ENCODE measurements at regions not wholly inside any gene's neighbourhood (a gene's known extent, or its start where the extent isn't known, plus 50 kb on each side); places are given as distances from the start of the nearest gene placed in this dataset.

DNA sequence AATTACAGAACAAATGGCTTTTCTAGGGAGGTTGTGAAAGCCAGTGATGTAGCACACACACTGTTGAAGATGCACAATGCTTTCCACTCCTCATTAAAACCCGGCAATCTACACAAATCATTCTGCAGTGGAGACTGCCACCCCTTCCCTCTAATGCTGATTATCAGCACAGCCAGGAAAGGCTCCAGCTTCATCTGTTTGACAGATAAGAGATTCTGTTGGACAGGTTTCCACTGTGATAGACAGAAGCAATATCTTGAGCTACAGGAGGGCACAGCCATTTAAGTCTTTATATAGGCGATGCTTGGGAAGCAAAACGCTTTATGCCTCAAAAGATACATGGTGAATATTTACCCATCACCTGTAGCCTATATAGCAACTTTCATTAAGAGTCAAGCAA is 555.6 kb downstream of the GLRX3 start:
- H3K4me3 ChIP-seq = no peak overlapping the region
- no peaks in the 10 kb centered on the region for H3K36me3 ChIP-seq
- ATAC-seq = no peak
- no peak for TF ChIP-seq POLR2A (IDR thresholded peaks at IDR 0.05)
- TF ChIP-seq, protein P1, sequence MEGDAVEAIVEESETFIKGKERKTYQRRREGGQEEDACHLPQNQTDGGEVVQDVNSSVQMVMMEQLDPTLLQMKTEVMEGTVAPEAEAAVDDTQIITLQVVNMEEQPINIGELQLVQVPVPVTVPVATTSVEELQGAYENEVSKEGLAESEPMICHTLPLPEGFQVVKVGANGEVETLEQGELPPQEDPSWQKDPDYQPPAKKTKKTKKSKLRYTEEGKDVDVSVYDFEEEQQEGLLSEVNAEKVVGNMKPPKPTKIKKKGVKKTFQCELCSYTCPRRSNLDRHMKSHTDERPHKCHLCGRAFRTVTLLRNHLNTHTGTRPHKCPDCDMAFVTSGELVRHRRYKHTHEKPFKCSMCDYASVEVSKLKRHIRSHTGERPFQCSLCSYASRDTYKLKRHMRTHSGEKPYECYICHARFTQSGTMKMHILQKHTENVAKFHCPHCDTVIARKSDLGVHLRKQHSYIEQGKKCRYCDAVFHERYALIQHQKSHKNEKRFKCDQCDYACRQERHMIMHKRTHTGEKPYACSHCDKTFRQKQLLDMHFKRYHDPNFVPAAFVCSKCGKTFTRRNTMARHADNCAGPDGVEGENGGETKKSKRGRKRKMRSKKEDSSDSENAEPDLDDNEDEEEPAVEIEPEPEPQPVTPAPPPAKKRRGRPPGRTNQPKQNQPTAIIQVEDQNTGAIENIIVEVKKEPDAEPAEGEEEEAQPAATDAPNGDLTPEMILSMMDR (IDR thresholded peaks at IDR 0.05 in 4 of 5, conservative IDR thresholded peaks at IDR 0.05 in 1 of 5) = no peak
- DNase-seq = no peak
- intact Hi-C loops (cut with DNase I; ENCODE audit: low total_unique reads) = no loop called here
- H3K27me3 ChIP-seq = no peaks in the 10 kb centered on the region
- in situ Hi-C loops (cut with MboI; ENCODE audit: low sequenced_read_pairs in 4 of 4) = no loop called here
- no peaks in the 10 kb centered on the region for H3K9me3 ChIP-seq
- H3K4me1 ChIP-seq = no peaks in the 10 kb centered on the region
- H3K27ac ChIP-seq = no peak overlapping the region

DNA sequence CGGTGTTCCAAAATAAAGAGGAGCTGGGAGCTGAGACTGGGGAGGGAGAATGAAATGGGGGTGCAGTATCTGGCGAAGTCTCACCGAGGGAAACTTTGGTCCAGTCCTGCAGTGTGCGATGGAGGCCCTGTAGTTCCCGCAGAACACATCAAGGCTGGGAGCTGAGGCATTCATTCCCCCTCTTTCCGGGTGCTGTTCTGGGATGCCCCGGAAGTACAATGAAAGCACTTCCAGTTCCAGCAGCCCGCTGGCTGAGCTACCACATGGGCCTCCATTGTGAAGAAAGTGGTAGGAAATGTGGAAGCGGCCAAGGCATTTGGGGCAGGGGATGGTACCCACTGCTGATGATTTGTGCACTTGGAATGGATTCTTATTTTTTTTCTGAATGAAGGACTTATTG is 560.7 kb downstream of the GLRX3 start:
- Histone ChIP-seq H3K27ac (no peak overlapping the region), H3K36me3 (no peaks in the 10 kb centered on the region), H3K4me3 (no peak overlapping the region), H3K4me1 (no peaks in the 10 kb centered on the region), H3K27me3 (no peaks in the 10 kb centered on the region), H3K9me3 (no peaks in the 10 kb centered on the region)
- in situ Hi-C loops (cut with MboI; ENCODE audit: low sequenced_read_pairs in 4 of 4) (no loop called here), intact Hi-C loops (cut with DNase I; ENCODE audit: low total_unique reads) (no loop called here)
- no peak for DNase-seq
- TF ChIP-seq, protein P1 (IDR thresholded peaks at IDR 0.05 in 4 of 5, conservative IDR thresholded peaks at IDR 0.05 in 1 of 5) = no peak
- no peak for TF ChIP-seq POLR2A (IDR thresholded peaks at IDR 0.05)
- no peak for ATAC-seq

DNA sequence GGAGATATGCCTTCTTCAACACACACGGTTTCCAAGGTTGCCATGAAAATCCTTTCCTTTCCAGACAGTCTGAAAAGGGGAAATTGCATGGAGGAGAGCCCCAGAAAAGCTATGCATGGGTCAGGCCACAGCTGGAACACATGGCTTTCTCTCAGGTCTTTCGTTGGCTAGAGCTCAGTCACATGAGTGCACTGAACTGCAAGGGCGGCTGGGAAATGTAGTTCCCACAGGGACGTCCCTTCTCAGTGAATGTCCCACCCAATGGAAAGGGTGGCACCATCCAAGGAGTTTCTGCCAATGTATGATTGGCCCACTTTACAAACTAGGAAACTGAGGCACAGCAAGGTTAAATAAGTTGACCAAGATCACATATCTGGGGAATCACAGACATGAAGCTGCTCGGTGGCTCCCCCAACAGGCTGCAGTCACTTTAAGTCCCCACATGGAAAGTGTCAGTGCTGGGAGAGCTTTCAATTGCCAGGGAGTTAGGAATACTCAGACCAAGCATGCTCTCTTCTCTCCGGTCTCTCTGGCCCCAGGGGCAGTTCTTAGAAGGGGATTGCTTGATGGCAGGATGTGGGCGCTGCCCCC is 571.3 kb downstream of the GLRX3 start:
- Histone ChIP-seq H3K27ac (no peak overlapping the region), H3K4me1 (no peaks in the 10 kb centered on the region), H3K9me3 (no peaks in the 10 kb centered on the region), H3K36me3 (no peaks in the 10 kb centered on the region), H3K27me3 (peaks cover 0 to 2% (median 0%) of the 10 kb centered on the region in 3 donors), H3K4me3 (no peak overlapping the region)
- intact Hi-C loops (cut with DNase I; ENCODE audit: low total_unique reads) = no loop called here
- TF ChIP-seq, protein P1 (IDR thresholded peaks at IDR 0.05 in 4 of 5, conservative IDR thresholded peaks at IDR 0.05 in 1 of 5) = no peak
- no peak for TF ChIP-seq POLR2A (IDR thresholded peaks at IDR 0.05)
- ATAC-seq = no peak
- DNase-seq = no peak
- in situ Hi-C loops (cut with MboI; ENCODE audit: low sequenced_read_pairs in 4 of 4) = no loop called here

DNA sequence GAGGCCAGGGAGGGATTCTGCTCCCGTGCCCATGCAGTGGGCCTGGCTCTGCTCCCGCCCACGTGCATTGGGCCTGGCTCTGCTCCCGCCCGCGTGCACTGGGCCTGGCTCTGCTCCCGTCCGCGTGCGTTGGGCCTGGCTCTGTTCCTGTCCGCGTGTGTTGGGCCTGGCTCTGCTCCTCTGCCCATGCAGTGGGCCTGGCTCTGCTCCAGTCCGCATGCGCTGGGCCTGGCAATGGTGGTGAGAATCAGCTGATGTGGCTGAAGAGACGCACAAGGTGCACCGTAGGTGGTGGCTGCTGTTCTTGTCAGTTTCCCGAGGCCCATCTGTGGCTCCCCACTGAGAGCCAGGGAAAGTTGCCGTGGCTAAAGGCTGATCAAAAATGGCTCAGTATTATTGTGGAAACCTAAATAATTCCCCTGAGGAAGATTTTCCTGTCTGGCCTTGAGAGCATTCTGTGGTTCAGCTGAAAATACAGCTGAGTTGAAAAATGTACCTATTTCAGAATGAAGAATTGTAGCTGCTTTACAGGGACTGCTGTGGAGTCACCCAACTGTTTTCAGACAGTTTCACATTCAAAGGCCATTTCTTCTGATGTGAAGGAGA is 572.4 kb downstream of the GLRX3 start:
- intact Hi-C loops (cut with DNase I; ENCODE audit: low total_unique reads) = no loop called here
- DNase-seq (no peak), ATAC-seq (no peak)
- TF ChIP-seq, protein P1 (IDR thresholded peaks at IDR 0.05 in 4 of 5, conservative IDR thresholded peaks at IDR 0.05 in 1 of 5) = no peak
- TF ChIP-seq POLR2A (IDR thresholded peaks at IDR 0.05) = no peak
- Histone ChIP-seq H3K27me3 (peaks cover 0 to 2% (median 0%) of the 10 kb centered on the region in 3 donors), H3K27ac (no peak overlapping the region), H3K4me3 (no peak overlapping the region), H3K9me3 (no peaks in the 10 kb centered on the region), H3K36me3 (no peaks in the 10 kb centered on the region), H3K4me1 (no peaks in the 10 kb centered on the region)
- in situ Hi-C loops (cut with MboI; ENCODE audit: low sequenced_read_pairs in 4 of 4) = no loop called here
